SK-N-MC (cell line): ENCODE measurements at regions not wholly inside any gene's neighbourhood (a gene's known extent, or its start where the extent isn't known, plus 50 kb on each side); places are given as distances from the start of the nearest gene placed in this dataset.
"Not testable (repeated sequence)": the region's sequence is repeated elsewhere in the genome, so short reads cannot be mapped to it uniquely, and the experiment has no call there.

ENCODE experiments used
- DNase-seq: peaks from one replicate; pipeline ENCODE4 v3.0.0-alpha.2; 2011; ENCODE audit warnings: low read depth, low spot score
- H3K27ac ChIP-seq: fragments of 200-600 bp; sonication (generic); 2 replicates; pipeline ENCODE4 v1.5.1; 2016; ENCODE audit warnings: mixed run types
- H3K36me3 ChIP-seq: fragments of 200-600 bp; sonication (generic); 2 replicates; pipeline ENCODE4 v1.6.1; 2017; ENCODE audit warnings: antibody characterized with exemption, low read length, mixed read lengths; ENCODE audit not compliant: insufficient read depth
- H3K4me3 ChIP-seq: fragments of 200-600 bp; sonication (generic); 2 replicates; pipeline ENCODE4 v1.5.1; 2016
- H3K9ac ChIP-seq: fragments of 200-600 bp; sonication (generic); 2 replicates; pipeline ENCODE4 v1.8.0; 2017; ENCODE audit warnings: mixed run types, mixed read lengths; ENCODE audit not compliant: insufficient read length
- H3K9me3 ChIP-seq: fragments of 200-600 bp; sonication (generic); 2 replicates; pipeline ENCODE4 v1.6.1; 2017; ENCODE audit warnings: low read depth, mild to moderate bottlenecking, antibody characterized with exemption, low read length, moderate library complexity, mixed read lengths
- EZH2 ChIP-seq: fragments of 200-600 bp; sonication (generic); IDR thresholded peaks from one replicate; pipeline ENCODE4 v1.6.1; 2017; ENCODE audit warnings: antibody characterized with exemption
- FOXP2 ChIP-seq: optimal IDR thresholded peaks from 2 replicates; pipeline ENCODE3; 2011; ENCODE audit warnings: mild to moderate bottlenecking, moderate library complexity; ENCODE audit not compliant: insufficient read depth; ENCODE audit errors: extremely low read length, control extremely low read depth
- POLR2AphosphoS5 ChIP-seq: IDR thresholded peaks from 2 replicates; pipeline ENCODE4 v1.6.1; 2012; ENCODE audit warnings: mild to moderate bottlenecking, low read depth, low read length, borderline replicate concordance

- H3K36me3 ChIP-seq = no peaks in the 10 kb centered on the region
- no peak overlapping the region for H3K27ac ChIP-seq
- DNase-seq = no peak
- no peak overlapping the region for H3K4me3 ChIP-seq
- H3K9ac ChIP-seq = no peak overlapping the region
- H3K9me3 ChIP-seq = no peaks in the 10 kb centered on the region
- no peak for TF ChIP-seq POLR2AphosphoS5
- TF ChIP-seq EZH2 = no peak
- no peak for TF ChIP-seq FOXP2
Measured at GRCh38 chr12:127501916-127502315, 765.1 kb upstream of the TMEM132C start.

GRCh38 chr12:127503246-127503645, 763.7 kb upstream of the TMEM132C start:
- DNase-seq = no peak
- Histone ChIP-seq H3K27ac (no peak overlapping the region), H3K9ac (no peak overlapping the region)

GRCh38 chr12:127503996-127504395, 763.0 kb upstream of the TMEM132C start:
- not testable (repeated sequence) for H3K27ac ChIP-seq, H3K9me3 ChIP-seq, H3K36me3 ChIP-seq, DNase-seq, H3K9ac ChIP-seq, H3K4me3 ChIP-seq

More at GRCh38 chr12:127503246-127503645, 763.7 kb upstream of the TMEM132C start:
- TF ChIP-seq POLR2AphosphoS5 = no peak
- no peak for TF ChIP-seq FOXP2
- H3K4me3 ChIP-seq = no peak overlapping the region
- no peaks in the 10 kb centered on the region for H3K36me3 ChIP-seq
- H3K9me3 ChIP-seq = no peaks in the 10 kb centered on the region

GRCh38 chr12:127504874-127505273, 762.1 kb upstream of the TMEM132C start:
- no peak for DNase-seq
- Histone ChIP-seq H3K4me3 (no peak overlapping the region), H3K9me3 (no peaks in the 10 kb centered on the region), H3K27ac (no peak overlapping the region), H3K36me3 (no peaks in the 10 kb centered on the region), H3K9ac (no peak overlapping the region)
- TF ChIP-seq FOXP2 (no peak), POLR2AphosphoS5 (no peak), EZH2 (no peak)

DNA sequence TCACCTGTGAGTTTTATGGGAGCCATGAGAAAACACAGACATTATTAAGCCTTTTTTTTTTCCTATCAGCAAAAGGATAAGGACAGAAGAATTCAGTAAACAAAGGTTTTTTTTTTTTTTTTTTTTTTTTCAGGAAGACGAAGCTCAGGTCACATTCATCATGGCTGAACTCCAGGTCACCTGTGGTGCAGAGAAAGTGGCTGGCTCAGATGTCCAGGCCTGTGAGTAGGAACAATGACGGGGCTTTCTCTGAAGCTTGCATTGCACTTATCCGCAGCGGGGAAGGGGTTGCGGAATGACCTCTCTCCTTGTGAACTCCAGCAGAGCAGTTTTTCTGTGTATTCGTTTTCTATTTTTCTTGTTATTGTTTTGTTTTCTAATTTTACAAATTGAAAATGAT, 759.6 kb upstream of the TMEM132C start:
- no peak for DNase-seq
- no peaks in the 10 kb centered on the region for H3K9me3 ChIP-seq

GRCh38 chr12:127509066-127509778, 757.7 kb upstream of the TMEM132C start:
- H3K4me3 ChIP-seq = no peak overlapping the region
- no peaks in the 10 kb centered on the region for H3K36me3 ChIP-seq
- H3K27ac ChIP-seq = no peak overlapping the region
- H3K9ac ChIP-seq = no peak overlapping the region
- no peak for DNase-seq
- H3K9me3 ChIP-seq = no peaks in the 10 kb centered on the region
- TF ChIP-seq POLR2AphosphoS5 = no peak
- TF ChIP-seq EZH2 = no peak
- no peak for TF ChIP-seq FOXP2

More for the DNA sequence above, 759.6 kb upstream of the TMEM132C start:
- no peak overlapping the region for H3K27ac ChIP-seq
- no peak overlapping the region for H3K9ac ChIP-seq
- TF ChIP-seq EZH2 (no peak), POLR2AphosphoS5 (no peak), FOXP2 (no peak)
- H3K36me3 ChIP-seq = no peaks in the 10 kb centered on the region
- H3K4me3 ChIP-seq = no peak overlapping the region

GRCh38 chr12:127515941-127516340, 751.0 kb upstream of the TMEM132C start:
- TF ChIP-seq FOXP2 = no peak
- no peak for TF ChIP-seq POLR2AphosphoS5
- no peak for TF ChIP-seq EZH2
- no peak for DNase-seq
- H3K9ac ChIP-seq = no peak overlapping the region

GRCh38 chr12:127516467-127516866, 750.5 kb upstream of the TMEM132C start:
- DNase-seq = no peak
- H3K9ac ChIP-seq = no peak overlapping the region
- no peak overlapping the region for H3K4me3 ChIP-seq
- no peaks in the 10 kb centered on the region for H3K36me3 ChIP-seq
- TF ChIP-seq FOXP2 (no peak), EZH2 (no peak), POLR2AphosphoS5 (no peak)
- H3K9me3 ChIP-seq = no peaks in the 10 kb centered on the region
- no peak overlapping the region for H3K27ac ChIP-seq

More at GRCh38 chr12:127515941-127516340, 751.0 kb upstream of the TMEM132C start:
- no peak overlapping the region for H3K4me3 ChIP-seq
- no peak overlapping the region for H3K27ac ChIP-seq
- no peaks in the 10 kb centered on the region for H3K9me3 ChIP-seq
- no peaks in the 10 kb centered on the region for H3K36me3 ChIP-seq

GRCh38 chr12:127519779-127520178, 747.2 kb upstream of the TMEM132C start:
- H3K9ac ChIP-seq = no peak overlapping the region
- no peak for DNase-seq
- H3K36me3 ChIP-seq = no peaks in the 10 kb centered on the region
- H3K4me3 ChIP-seq = no peak overlapping the region
- TF ChIP-seq POLR2AphosphoS5 = no peak
- no peak for TF ChIP-seq EZH2
- no peak for TF ChIP-seq FOXP2
- H3K27ac ChIP-seq = no peak overlapping the region
- no peaks in the 10 kb centered on the region for H3K9me3 ChIP-seq
